Amniotic stem cell (primary cell): ENCODE measurements at regions not wholly inside any gene's neighbourhood (a gene's known extent, or its start where the extent isn't known, plus 50 kb on each side); places are given as distances from the start of the nearest gene placed in this dataset.
"Not testable (repeated sequence)": the region's sequence is repeated elsewhere in the genome, so short reads cannot be mapped to it uniquely, and the experiment has no call there.

Experiments
- DNase-seq: peaks from one replicate; lab custom pipeline; 2025; lab: John Stamatoyannopoulos, UW

DNA sequence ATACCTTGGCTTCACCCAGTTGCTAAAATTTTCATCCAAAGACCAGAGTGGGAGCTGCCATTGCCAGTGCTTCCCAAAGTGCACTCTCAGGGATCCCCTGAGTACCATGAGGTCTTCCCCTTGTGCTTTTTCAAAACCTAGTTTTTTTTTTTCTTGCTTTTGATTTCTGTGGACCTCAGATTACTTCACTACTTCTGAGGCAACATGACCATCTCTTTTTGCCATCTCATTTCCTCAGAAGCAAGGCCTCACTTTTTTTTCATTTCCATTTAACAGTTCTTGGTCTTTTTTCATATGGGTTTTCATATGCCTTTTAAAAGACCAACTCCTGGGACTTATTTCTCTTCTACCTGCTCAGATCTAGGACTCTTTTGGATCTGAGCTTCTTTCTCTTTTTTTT is 64.1 kb upstream of the MMS22L start:
- DNase-seq: no peak

DNA sequence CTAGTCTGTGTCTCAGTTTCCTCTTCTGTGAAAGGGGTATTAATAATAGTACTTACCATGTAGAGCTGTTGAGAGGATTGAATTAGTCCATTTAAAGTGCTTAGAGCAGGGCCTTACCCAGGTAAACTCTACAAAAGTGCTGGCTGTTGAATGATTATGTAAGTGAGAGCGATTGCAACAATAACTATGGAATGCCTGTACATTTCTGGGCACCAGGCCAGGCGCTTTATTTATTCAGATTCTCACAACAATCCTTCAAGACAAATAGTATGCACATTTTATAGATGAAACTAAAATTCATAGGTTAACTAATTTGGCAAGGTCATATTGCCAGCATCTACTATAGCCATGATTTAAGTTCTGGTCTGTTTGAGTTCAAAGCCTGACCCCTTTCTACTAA is 78.3 kb upstream of the MMS22L start:
- no peak for DNase-seq

DNA sequence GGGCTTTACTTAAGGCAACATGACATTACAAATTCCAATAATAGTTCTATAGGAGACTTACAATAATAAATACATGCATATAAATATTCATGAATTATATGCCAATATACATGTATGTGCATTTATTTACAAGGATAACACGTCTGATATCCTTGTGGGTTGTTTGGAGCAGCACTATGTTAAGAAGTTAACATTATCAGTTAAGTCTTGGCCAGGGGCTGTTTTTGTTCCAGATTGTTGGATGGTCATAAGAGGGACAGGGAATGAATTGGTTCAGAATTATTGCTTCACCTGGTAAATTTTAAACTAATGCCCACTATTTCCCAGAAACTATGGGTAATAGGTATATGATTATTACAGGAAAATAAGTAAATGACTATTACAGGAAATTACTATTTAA is 81.3 kb upstream of the MMS22L start:
- no peak for DNase-seq

DNA sequence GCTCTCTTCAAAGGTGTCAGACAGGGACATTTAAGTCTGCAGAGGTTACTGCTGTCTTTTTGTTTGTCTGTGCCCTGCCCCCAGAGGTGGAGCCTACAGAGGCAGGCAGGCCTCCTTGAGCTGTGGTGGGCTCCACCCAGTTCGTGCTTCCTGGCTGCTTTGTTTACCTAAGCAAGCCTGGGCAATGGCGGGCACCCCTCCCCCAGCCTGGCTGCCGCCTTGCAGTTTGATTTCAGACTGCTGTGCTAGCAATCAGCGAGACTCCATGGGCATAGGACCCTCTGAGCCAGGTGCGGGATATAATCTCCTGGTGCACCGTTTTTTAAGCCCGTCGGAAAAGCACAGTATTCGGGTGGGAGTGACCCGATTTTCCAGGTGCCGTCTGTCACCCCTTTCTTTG is 99.1 kb upstream of the MMS22L start:
- DNase-seq: not testable (repeated sequence)

DNA sequence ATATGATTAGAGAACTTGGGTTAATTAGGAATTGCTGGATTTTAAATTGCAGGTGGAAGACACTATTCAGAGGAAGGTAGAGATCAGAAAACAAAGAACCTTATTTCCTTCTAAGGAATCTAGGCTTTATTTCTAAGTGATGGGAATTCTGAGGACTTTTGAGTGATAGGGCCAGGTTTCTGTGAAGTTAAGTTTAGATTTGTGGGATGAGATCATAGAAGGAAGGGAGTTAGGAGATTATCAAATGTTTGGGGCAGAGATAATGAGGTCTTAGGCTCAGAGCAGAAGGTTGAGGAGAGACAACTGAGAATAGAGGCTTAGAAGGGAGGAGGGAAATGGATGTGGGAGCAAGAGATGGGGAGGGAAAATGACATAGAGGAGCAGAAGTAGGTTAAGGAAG is 109.7 kb upstream of the MMS22L start:
- DNase-seq: no peak

DNA sequence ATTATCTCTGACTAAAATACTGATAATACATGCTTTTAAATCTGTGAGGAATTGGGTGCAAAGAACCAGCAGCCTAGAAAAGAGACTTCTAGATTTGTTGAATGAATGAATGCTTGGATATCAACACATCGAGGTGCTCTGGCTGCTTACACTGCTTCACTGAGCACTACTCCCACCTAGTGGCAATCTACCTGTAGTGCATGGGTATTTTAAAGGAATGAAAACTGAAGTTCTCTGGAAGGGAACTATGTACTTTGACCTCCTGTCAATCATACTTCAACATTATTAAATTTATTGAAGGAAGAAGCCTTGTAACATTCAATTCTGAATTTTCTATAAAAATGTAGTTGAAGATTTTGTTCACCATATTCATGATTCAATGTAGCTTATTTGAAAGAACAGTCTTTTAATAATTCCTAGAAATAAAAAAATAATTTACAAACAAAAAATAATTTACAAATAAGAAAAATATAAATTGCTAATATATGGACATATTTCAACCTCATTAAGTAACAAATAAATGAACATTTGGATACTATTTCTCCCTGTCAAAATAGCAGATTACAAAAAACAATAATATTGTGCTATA is 111.2 kb upstream of the MMS22L start:
- peak; percentile 2 for DNase-seq

DNA sequence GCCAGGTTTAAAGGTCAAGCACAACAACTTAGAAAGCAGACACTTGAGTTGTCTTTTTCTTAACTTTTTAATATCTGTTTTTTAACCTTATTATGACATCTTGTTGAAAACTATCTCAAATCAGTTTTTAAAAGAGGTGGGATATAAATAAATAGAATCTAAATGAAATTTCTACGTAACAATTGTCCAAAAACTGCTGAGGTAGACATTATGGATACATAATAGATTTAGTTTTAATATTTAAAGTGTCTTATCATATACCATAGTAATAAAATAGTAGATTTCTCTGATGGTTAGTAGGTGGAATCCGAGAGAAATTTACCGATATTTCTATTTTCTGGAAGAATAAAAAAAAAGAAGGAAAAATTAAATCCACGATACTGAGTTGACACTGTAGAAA is 113.9 kb upstream of the MMS22L start:
- DNase-seq: no peak

DNA sequence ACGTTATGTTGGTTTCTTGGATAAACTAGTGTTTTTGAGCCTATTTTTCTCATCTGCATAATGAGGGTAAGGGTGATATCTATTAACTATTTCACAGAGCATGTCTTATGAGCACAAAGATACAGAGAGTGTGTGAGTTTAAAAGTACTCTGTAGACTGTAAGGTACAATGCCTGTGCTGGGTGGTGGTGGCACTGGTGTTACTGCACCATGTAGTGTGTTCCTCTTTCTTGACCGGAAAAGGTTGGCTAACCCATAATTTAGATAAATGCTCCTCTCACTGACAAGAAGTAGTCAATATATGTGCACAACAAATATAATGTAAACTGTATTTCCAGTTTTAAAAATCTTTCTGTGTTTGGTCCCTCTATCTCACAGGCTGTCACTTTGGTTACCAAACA is 116.2 kb upstream of the MMS22L start:
- DNase-seq: no peak

DNA sequence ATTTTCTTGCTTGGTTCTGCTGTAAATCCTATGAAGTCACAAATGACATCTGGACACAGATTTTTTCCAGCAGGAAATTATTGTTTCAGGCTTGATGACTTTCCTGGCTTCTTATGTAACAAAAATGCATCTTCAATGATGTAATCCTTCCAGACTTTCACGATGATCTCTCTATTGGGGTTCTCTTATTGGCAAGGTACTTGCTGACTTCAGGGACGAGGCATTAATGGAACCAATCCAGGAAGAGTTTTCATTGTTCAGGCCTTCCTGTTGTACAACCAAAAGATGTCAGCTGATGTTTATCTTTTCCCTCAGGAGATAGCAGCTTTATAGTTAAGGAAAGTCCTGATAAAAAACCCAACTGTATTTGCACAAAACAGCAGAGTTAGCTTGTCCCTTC is 118.5 kb upstream of the MMS22L start:
- DNase-seq: no peak

DNA sequence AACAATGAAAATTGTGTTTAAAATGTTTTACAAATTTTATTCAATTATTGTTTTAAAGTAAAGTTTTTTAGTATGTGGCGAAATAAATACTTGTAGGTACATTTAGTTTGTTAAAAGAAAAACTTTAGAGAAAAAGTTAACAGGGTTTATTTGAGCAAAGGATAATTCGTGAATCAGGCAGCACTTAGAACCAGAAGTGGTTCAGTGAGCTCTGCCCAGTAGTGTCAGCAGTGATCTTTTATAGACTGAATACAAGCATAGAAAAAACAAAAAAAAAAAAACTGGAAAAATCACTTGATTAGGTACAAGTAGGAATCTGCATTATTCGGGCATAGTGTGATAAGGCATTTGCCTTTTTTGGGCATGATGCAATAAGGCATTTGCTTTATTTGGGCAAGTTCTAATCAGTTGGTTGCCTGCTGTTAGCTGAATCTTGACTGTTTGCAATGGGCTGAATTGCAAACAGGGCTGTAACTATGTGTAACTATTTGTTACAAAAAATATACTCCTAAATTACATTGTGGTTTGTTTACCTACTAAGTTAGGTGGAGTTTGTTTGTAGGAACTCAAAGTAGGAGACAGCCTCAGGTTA is 122.9 kb upstream of the MMS22L start:
- no peak for DNase-seq

DNA sequence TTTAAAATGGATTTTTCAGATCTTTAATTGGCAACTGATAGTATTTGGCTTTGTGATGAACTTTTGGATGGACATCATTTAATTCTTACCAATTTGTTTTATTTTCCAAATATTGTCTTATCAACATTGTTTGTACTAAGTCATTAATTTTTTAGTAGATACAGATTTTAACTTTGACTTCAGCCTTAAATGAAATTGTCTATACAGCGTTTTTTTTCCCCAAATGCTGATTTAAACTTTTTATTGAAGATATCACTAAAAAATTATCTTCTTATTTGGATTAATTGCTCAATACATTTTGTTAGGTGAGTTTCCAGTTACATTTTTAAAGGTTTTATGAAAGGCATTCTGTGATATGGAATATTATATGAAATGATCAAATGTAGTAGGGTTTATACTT is 123.6 kb upstream of the MMS22L start:
- no peak for DNase-seq

DNA sequence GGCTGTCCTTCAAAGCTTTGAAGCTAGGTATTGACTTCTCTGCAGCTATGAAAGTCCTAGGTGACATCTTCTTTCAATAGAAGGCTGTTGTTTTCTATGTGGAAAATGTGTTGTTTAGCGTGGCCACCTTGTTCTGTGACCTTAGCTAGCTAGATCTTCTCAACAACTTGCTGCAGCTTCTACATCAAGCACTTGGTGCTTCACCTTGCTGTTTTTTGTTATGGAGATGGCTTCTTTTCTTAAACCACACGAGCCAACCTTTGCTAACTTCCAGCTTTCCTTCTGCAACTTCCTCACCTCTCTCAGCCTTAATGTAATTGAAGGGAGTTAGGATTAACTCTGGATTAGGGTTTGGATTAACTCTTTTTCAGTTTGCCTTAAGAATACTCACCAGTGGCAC is 128.6 kb upstream of the MMS22L start:
- DNase-seq: no peak

DNA sequence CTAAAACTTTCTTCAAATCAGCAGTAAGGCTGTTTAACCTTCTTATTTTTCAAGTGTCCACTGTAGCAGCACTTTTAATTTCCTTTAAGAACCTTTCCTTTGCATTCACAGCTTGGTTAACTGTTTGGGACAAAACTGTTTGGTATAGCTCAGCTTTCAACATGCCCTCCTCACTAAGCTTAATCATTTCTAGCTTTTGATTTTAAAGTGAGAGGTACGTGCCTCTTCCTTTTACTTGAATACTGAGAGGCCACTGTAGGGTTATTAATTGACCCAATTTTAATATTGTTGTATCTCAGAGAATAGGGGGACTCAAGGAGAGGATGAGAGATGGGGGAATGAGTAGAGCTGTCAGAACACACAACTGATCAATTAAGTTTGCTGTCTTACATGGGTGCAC is 129.5 kb upstream of the MMS22L start:
- DNase-seq: no peak

DNA sequence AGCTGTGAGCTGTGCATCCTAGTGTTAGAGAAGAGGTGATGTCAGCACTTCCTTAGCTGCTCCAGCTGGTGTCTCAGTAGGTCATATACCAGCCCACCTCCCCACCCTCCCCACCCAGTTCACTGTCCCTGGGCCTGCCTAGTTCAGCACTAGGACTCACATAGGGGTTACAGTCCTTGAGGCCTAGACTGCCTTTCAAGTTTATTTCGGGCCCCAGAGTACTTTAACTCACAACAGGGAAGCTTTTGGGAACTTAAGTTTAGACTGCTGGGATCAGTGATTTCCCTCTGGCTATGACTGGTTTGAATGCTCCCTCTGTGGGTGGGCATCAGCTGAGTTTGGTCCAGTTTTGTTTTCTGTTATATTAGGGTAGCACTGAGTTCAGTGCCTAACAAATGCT is 139.2 kb upstream of the MMS22L start:
- no peak for DNase-seq

DNA sequence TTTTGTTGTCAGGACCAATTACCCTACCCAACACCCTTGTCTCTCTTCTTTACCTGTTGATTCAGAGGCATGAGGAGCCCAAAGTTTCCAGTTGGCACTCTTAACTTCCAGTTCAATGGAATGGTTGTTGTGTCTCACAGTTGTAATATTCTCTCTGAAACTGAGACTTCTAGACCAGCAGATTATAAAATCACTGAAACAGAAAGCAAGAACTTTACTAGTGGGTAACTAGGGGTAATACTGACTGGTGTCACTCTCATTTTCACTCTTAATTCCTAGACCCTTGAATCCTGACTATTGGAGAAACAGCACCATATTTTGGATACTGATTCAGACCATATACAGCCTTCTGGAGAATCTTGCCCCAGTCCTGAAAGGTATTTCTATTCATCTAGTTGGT is 140.2 kb upstream of the MMS22L start:
- DNase-seq: no peak

DNA sequence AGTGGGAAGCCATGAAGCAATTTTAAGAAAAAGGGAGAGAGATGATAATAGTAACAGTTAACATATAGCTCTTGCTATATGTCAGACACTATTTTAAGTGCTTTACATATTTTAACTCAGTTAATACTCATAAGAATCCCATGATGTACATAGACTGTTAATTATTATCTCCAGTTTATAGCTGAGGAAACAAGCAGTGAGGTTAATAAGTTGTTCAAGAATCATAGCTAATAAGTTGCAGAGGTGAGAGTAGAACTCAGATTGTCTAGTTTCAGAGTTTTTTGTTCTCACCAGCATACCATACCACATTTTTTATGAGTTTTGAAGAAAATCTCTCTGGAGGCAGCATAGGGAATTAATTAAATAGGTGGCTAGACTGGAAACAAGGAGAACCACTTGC is 144.6 kb upstream of the MMS22L start:
- no peak for DNase-seq

DNA sequence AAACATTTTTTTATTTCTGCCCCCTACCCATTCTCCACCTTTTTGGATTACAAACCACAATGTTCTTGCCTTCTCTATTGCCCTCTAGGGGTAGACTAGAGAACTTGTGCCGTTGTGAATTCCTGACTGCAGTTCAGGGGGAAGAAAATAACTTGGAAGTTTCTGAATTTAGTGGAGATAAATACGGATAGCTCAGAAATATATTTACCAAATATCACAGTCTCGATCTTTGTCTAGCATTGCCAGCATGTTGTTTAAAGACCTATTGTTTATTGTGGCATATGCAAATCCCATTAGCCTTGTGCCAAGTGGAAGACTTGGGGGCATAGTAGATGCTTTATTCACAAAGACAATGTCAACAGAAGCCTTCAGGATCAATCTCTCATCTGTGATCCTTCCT is 154.1 kb upstream of the MMS22L start:
- DNase-seq: no peak

DNA sequence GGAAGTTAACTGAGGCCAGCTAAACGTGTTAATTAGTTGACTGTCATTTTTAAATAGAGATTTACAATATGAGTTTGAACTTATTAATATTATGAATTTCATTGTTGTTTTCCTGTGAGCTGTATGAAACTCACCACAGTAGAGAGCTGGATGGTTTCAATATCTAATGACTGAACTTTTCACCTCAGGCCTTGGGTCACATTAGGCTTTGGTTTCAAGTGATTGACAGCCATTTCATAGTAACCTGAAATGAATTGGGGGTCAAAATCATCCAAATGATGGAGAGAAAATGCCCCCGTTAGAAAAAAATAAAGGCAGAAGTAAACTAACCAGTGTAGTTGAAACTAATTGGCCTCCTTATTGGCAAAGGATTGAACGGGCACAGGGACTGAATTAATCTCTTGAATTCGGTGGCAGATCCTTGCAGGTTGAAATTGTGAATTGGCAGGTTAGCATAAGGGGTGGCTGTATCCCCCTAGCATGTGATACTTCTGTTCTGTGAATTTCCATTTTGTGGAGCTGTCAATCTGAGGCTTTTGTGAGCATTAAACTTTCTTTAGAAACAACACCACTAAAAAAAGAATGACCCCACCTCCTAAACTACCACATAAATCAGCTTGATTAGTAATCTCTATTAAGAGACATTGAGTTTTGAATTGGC is 155.1 kb upstream of the MMS22L start:
- DNase-seq: no peak

DNA sequence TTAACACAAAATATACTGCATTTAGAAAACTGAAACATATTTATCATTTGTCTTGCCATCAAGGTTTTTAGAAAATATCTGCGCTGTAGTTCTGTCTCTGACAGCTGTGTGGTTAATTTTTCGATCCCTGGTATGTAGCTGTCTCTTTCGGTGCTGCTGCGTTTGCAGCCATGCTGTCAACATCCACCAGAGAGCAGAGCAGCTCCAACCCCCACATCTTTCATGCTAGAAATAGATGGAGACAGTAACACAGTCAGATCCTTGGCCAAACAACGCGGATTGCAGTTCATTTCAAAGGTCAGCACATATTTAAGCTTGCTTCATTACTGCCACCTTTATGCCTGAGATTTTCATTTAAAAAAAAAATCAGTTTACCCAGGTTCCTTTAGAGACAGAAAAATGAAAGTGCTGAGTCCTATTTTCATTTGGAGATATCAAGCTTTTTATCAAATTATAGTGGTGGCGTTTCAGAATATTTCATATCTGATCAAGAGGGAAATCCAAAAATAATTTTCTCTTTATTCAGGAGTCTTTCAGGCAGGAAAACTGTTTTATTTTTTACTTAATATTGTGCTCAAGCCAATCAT is 157.7 kb upstream of the MMS22L start:
- DNase-seq: no peak

DNA sequence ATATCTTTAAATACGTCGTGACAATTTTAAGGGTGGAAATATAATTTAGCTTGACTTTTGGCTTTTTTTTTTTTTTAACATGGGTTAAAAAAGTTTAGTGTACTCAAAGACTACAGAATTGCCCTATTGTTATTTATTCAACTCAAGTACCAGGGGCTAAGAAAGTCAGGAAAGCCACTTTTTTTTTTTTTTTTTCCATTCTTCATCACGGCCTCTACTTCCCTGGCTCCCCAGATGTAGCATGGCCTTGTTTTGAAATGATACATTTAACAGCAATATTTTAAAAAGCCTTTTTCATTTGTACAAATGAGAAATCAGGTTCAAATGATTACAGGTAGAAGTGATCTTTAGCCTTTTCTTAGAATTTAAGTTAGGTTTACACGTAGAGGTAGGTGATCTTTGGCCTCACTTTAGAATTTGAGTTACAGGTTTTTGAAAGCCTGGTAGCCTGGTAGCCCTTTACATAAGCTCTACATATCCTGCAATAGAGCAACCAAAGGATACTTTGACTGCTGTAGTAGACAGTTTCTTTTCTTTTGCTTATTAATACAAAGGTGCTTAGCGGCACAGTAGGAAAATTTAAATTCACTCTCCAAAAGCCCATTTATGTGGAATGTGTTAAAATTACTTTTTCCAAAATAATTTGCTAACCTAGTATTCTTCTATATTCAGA is 160.5 kb upstream of the MMS22L start:
- DNase-seq: no peak

DNA sequence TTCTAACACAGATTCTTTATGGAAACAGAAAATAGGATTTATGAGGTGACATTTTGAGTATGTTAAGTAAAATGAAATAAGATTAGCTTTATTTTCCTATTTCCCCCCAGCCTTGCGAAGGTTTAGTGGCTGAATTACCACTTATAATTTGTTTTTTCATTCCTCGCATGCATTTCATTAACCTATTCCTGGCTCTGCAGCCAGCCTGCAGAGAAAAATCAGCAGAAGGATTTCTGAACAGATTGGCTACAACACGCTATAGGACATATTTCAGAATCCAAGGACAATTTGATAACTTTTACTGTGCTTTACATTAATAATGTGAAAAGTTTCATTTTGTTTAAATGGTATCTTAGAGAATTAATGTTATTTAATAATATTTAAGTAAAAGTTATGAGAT is 162.4 kb upstream of the MMS22L start:
- DNase-seq: no peak

DNA sequence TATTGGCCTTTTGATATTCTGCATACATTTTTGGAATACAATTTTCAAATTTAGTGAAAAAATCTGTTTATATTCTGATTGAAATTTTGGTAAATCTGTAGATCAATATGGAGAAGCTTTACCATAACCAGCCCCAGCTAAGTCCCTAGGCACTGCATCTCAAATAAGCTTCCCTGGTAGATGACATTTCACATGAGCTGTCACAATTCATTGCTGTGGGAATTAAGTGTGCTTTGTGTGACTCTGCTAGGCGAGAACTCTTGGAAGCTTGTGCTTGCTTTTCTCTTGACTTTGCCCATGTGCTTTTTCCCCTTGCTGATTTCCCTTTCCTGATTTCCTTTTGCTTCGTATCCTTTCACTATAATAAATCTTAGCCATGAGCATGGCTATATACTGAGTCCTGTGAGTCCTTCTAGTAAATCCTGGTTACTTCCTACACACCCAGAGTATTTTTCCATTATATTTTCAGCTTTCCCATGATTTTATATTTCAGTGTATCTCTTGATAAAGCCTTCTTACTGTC is 166.5 kb upstream of the MMS22L start:
- DNase-seq: no peak

DNA sequence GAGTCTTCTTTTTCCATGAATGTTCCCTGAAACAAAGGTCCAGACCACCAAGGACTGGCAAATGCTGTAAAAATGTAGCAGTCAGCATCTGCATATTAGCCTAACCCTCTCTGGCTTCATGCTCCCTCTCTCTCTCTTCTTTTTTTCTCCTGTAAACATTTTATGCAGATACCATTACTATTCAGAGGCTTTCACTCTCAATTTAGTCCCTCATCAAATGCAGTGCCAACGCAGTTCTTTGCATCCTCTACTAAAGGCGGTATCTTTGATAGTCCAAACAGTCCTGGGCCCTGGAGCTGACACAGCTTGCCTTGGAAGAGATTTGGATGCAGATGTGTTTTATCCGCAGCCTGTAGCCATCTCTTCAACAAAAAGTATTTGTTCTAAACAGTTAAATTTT is 167.1 kb upstream of the MMS22L start:
- no peak for DNase-seq
